SK-N-SH (cell line): ENCODE measurements at regions not wholly inside any gene's neighbourhood (a gene's known extent, or its start where the extent isn't known, plus 50 kb on each side); places are given as distances from the start of the nearest gene placed in this dataset.

Experiments used
- CTCF ChIA-PET: fragments of 300-600, 350-600 bp; formaldehyde crosslinking; extraction: SDS; loops from one replicate; lab custom pipeline; 2021; lab: Yijun Ruan, JAX
- POLR2A ChIA-PET: fragments of 350-600 bp; sonication (Branson Sonifier 250); formaldehyde crosslinking; extraction: SDS; loops from one replicate; lab custom pipeline; 2020; ENCODE audit warnings: antibody characterized with exemption, inconsistent platforms; lab: Yijun Ruan, JAX
- DNase-seq: peaks from one replicate; pipeline ENCODE4 v3.0.0; 2012
- H2AFZ ChIP-seq: fragments of 200-600 bp; sonication (generic); 2 replicates; pipeline ENCODE4 v1.8.1; 2016; ENCODE audit warnings: antibody characterized with exemption, mild to moderate bottlenecking, low read depth
- H3F3A ChIP-seq: fragments of 200-600 bp; sonication (generic); replicated peaks from 2 replicates; pipeline ENCODE3; 2016; ENCODE audit warnings: antibody characterized with exemption, mild to moderate bottlenecking; ENCODE audit not compliant: insufficient read depth
- H3K27ac ChIP-seq, 2 experiments: fragments of 200-500 bp in 1 of 2; fragments of 200-600 bp in 1 of 2; sonication (Bioruptor generic) in 1 of 2; sonication (generic), shearing (Covaris generic) in 1 of 2; 2 replicates each; pipeline versions ENCODE4 v1.5.1 to v1.6.1; 2014 to 2016; ENCODE audit warnings: low read depth in 2 of 2, inconsistent platforms in 1 of 2, low read length in 1 of 2, mild to moderate bottlenecking in 1 of 2, mixed read lengths in 1 of 2
- H3K27me3 ChIP-seq: fragments of 200-600 bp; sonication (generic), shearing (Covaris generic); 2 replicates; pipeline ENCODE4 v1.6.1; 2016; ENCODE audit warnings: mixed run types; ENCODE audit not compliant: insufficient read depth
- H3K36me3 ChIP-seq, 2 experiments: fragments of 200-500 bp in 1 of 2; fragments of 200-600 bp in 1 of 2; sonication (Bioruptor generic) in 1 of 2; sonication (generic) in 1 of 2; replicated peaks in 1 of 2; 2 replicates each; pipeline versions ENCODE3 to v1.5.1; 2014 to 2016; ENCODE audit warnings: low read length in 1 of 2, mild to moderate bottlenecking in 1 of 2; ENCODE audit not compliant: insufficient read depth in 2 of 2, control insufficient read depth in 1 of 2
- H3K4me1 ChIP-seq, 2 experiments: fragments of 200-500 bp in 1 of 2; fragments of 200-600 bp in 1 of 2; sonication (Bioruptor generic) in 1 of 2; sonication (generic), shearing (Covaris generic) in 1 of 2; 2 replicates each; pipeline versions ENCODE4 v1.5.1 to v1.6.1; 2014 to 2016; ENCODE audit warnings: low read depth in 1 of 2, low read length in 1 of 2, mixed run types in 1 of 2; ENCODE audit not compliant: insufficient read depth in 2 of 2, control insufficient read depth in 1 of 2
- H3K4me2 ChIP-seq: fragments of 200-600 bp; sonication (generic), shearing (Covaris generic); 2 replicates; pipeline ENCODE4 v1.6.1; 2017; ENCODE audit warnings: mixed run types
- H3K4me3 ChIP-seq, 2 experiments: fragments of 200-500 bp in 1 of 2; fragments of 200-600 bp in 1 of 2; sonication (Bioruptor generic) in 1 of 2; sonication (generic), shearing (Covaris generic) in 1 of 2; 2 replicates each; pipeline versions ENCODE4 v1.5.1 to v1.8.1; 2014 to 2016; ENCODE audit warnings: low read depth in 2 of 2, inconsistent platforms in 1 of 2, low read length in 1 of 2, mild to moderate bottlenecking in 1 of 2, mixed read lengths in 1 of 2, moderate library complexity in 1 of 2
- H3K79me2 ChIP-seq: fragments of 200-600 bp; sonication (generic); 2 replicates; pipeline ENCODE4 v1.8.1; 2017; ENCODE audit warnings: mild to moderate bottlenecking; ENCODE audit not compliant: insufficient read depth
- H3K9ac ChIP-seq: fragments of 200-600 bp; sonication (generic); 2 replicates; pipeline ENCODE4 v1.6.1; 2017; ENCODE audit warnings: mixed run types
- H3K9me2 ChIP-seq: fragments of 200-600 bp; sonication (generic); 2 replicates; pipeline ENCODE4 v1.6.1; 2017; ENCODE audit warnings: mixed run types
- H3K9me3 ChIP-seq: fragments of 200-600 bp; sonication (generic); 2 replicates; pipeline ENCODE4 v1.6.1; 2017; ENCODE audit warnings: mixed run types, mild to moderate bottlenecking, moderate library complexity
- H4K20me1 ChIP-seq: fragments of 200-600 bp; sonication (generic); 2 replicates; pipeline ENCODE4 v1.6.1; 2017; ENCODE audit warnings: mild to moderate bottlenecking, mixed run types; ENCODE audit not compliant: insufficient read depth
- ELF1 ChIP-seq: IDR thresholded peaks from 2 replicates; pipeline ENCODE4 v1.4.0; 2012
- EZH2phosphoT487 ChIP-seq: fragments of 200-600 bp; sonication (generic); IDR thresholded peaks from 2 replicates; pipeline ENCODE4 v1.6.1; 2017; ENCODE audit warnings: low read depth, mixed run types, mild to moderate bottlenecking, antibody characterized with exemption, moderate library complexity, borderline replicate concordance
- FOSL2 ChIP-seq: IDR thresholded peaks from 2 replicates; pipeline ENCODE4 v1.4.0; 2012; ENCODE audit warnings: low read depth, mild to moderate bottlenecking, moderate library complexity, borderline replicate concordance
- GABPA ChIP-seq: IDR thresholded peaks from 2 replicates; pipeline ENCODE4 v1.4.0; 2012; ENCODE audit warnings: low read depth, mild to moderate bottlenecking
- GATA2 ChIP-seq: sonication (generic); formaldehyde crosslinking; IDR thresholded peaks from 2 replicates; pipeline ENCODE4 v1.5.0; 2020; ENCODE audit warnings: mild to moderate bottlenecking, missing genetic modification reagents
- IRF3 ChIP-seq: fragments of 150-350 bp; IDR thresholded peaks from 2 replicates; pipeline ENCODE4 v1.6.1; 2016; ENCODE audit warnings: mild to moderate bottlenecking, low read depth, low read length
- JUND ChIP-seq: IDR thresholded peaks from 2 replicates; pipeline ENCODE4 v1.4.0; 2012
- MAX ChIP-seq: IDR thresholded peaks from 2 replicates; pipeline ENCODE4 v1.4.0; 2012; ENCODE audit warnings: low read depth
- MEF2A ChIP-seq: IDR thresholded peaks from 2 replicates; pipeline ENCODE4 v1.4.0; 2012; ENCODE audit warnings: low read depth, borderline replicate concordance
- NFIC ChIP-seq: IDR thresholded peaks from 2 replicates; pipeline ENCODE4 v1.4.0; 2012; ENCODE audit warnings: borderline replicate concordance
- NRF1 ChIP-seq: IDR thresholded peaks from 2 replicates; pipeline ENCODE4 v1.6.1; 2012; ENCODE audit warnings: low read depth, mild to moderate bottlenecking, low read length
- POLR2AphosphoS5 ChIP-seq: IDR thresholded peaks from 2 replicates; pipeline ENCODE4 v1.6.1; 2012; ENCODE audit warnings: low read depth, low read length
- RAD21 ChIP-seq: IDR thresholded peaks from 2 replicates; pipeline ENCODE4 v1.6.1; 2012; ENCODE audit warnings: mild to moderate bottlenecking, low read length
- RXRA ChIP-seq: IDR thresholded peaks from 2 replicates; pipeline ENCODE4 v1.4.0; 2012; ENCODE audit warnings: low read depth, mild to moderate bottlenecking, borderline replicate concordance
- SIN3A ChIP-seq: IDR thresholded peaks from 2 replicates; pipeline ENCODE4 v1.6.1; 2012; ENCODE audit warnings: low read depth, mild to moderate bottlenecking, low read length, moderate library complexity, borderline replicate concordance
- SMC3 ChIP-seq: IDR thresholded peaks from 2 replicates; pipeline ENCODE4 v1.6.1; 2012; ENCODE audit warnings: low read depth, low read length, improper control_type of control experiment
- TAF1 ChIP-seq: IDR thresholded peaks from 2 replicates; pipeline ENCODE4 v1.6.1; 2012; ENCODE audit warnings: low read depth, mild to moderate bottlenecking, low read length, moderate library complexity, borderline replicate concordance
- TEAD4 ChIP-seq: IDR thresholded peaks from 2 replicates; pipeline ENCODE4 v1.4.0; 2012; ENCODE audit warnings: mild to moderate bottlenecking, borderline replicate concordance; ENCODE audit not compliant: insufficient read depth
- USF1 ChIP-seq: IDR thresholded peaks from 2 replicates; pipeline ENCODE4 v1.4.0; 2012; ENCODE audit warnings: low read depth, borderline replicate concordance
- USF2 ChIP-seq: fragments of 150-350 bp; IDR thresholded peaks from 2 replicates; pipeline ENCODE4 v1.6.1; 2017; ENCODE audit warnings: antibody characterized with exemption, low read length, low read depth, borderline replicate concordance
- WGBS: methylation state at CpG from one replicate; pipeline ENCODE4 v1.1.6; 2017; ENCODE audit warnings: low lambda C conversion rate; 5-methylcytosine and 5-hydroxymethylcytosine counted together

- no peaks in the 10 kb centered on the region for H3K4me1 ChIP-seq
- ChIA-PET POLR2A (no interaction called here), CTCF (interaction anchor here (0.6 to 1.3 kb wide), 2 partner anchors 9 to 429 kb away, joined by 3 to 5 read pairs; no protein-coding TSS in a partner anchor)
- H3K4me3 ChIP-seq, result no peak overlapping the region
- H3K79me2 ChIP-seq, result no peaks in the 10 kb centered on the region
- no peaks in the 10 kb centered on the region for H3K27me3 ChIP-seq
- no peaks in the 10 kb centered on the region for H3K9me3 ChIP-seq
- no peaks in the 10 kb centered on the region for H3K36me3 ChIP-seq
- WGBS, result 29% methylated on average over 2 of the region's 2 CpGs
- no peaks in the 10 kb centered on the region for H4K20me1 ChIP-seq
- DNase-seq, result no peak
- H3K9ac ChIP-seq, result no peak overlapping the region
- H3K27ac ChIP-seq, result no peak overlapping the region
- H2AFZ ChIP-seq, result no peak overlapping the region
- TF ChIP-seq MAX (no peak), NFIC (no peak), FOSL2 (no peak), ELF1 (no peak)
- TF ChIP-seq, all 33 proteins: peak for 0
- Histone ChIP-seq H3K9me2 (no peaks in the 10 kb centered on the region), H3K4me2 (no peak overlapping the region), H3F3A (no peaks in the 10 kb centered on the region)
Observed at GRCh38 chr4:127394516-127394915, 238.2 kb upstream of the INTU start.

GRCh38 chr4:127400276-127400675 lies 232.5 kb upstream of the INTU start:
- no peak overlapping the region for H2AFZ ChIP-seq
- no peaks in the 10 kb centered on the region for H3K27me3 ChIP-seq
- H3K4me1 ChIP-seq, result no peaks in the 10 kb centered on the region
- no peaks in the 10 kb centered on the region for H3K79me2 ChIP-seq
- no peaks in the 10 kb centered on the region for H3K9me3 ChIP-seq
- no peaks in the 10 kb centered on the region for H3K9me2 ChIP-seq
- WGBS, result 74% methylated on average over 5 of the region's 5 CpGs
- no peak overlapping the region for H3K9ac ChIP-seq
- H3K4me3 ChIP-seq, result no peak overlapping the region
- H3K27ac ChIP-seq, result no peak overlapping the region
- no peak for DNase-seq
- H3F3A ChIP-seq, result no peaks in the 10 kb centered on the region
- ChIA-PET CTCF (interaction anchor here (0.6 to 2.4 kb wide), 11 partner anchors 9 to 1664 kb away, joined by 3 to 10 read pairs (median 3); no protein-coding TSS in a partner anchor), POLR2A (no interaction called here)
- H3K4me2 ChIP-seq, result no peak overlapping the region
- TF ChIP-seq USF1, result no peak
- TF ChIP-seq FOSL2, result no peak
- TF ChIP-seq TEAD4, result no peak
- TF ChIP-seq SIN3A, result no peak
- no peak for TF ChIP-seq POLR2AphosphoS5
- TF ChIP-seq GABPA, result no peak
- no peak for TF ChIP-seq NRF1
- TF ChIP-seq SMC3, result no peak
- no peak for TF ChIP-seq IRF3
- TF ChIP-seq RAD21, result no peak
- TF ChIP-seq RXRA, result no peak
- no peak for TF ChIP-seq NFIC
- no peak for TF ChIP-seq MEF2A
- no peak for TF ChIP-seq ELF1
- no peak for TF ChIP-seq TAF1
- TF ChIP-seq JUND, result no peak
- no peak for TF ChIP-seq GATA2 (CRISPR knock-in tag)
- no peak for TF ChIP-seq USF2
- TF ChIP-seq EZH2phosphoT487, result no peak
- TF ChIP-seq, all 33 proteins: peak for 0
- H3K36me3 ChIP-seq, result no peaks in the 10 kb centered on the region
- H4K20me1 ChIP-seq, result no peaks in the 10 kb centered on the region
